ENCODE measurements at regions not wholly inside any gene's neighbourhood (a gene's known extent, or its start where the extent isn't known, plus 50 kb on each side); places are given as distances from the start of the nearest gene placed in this dataset.

DNA sequence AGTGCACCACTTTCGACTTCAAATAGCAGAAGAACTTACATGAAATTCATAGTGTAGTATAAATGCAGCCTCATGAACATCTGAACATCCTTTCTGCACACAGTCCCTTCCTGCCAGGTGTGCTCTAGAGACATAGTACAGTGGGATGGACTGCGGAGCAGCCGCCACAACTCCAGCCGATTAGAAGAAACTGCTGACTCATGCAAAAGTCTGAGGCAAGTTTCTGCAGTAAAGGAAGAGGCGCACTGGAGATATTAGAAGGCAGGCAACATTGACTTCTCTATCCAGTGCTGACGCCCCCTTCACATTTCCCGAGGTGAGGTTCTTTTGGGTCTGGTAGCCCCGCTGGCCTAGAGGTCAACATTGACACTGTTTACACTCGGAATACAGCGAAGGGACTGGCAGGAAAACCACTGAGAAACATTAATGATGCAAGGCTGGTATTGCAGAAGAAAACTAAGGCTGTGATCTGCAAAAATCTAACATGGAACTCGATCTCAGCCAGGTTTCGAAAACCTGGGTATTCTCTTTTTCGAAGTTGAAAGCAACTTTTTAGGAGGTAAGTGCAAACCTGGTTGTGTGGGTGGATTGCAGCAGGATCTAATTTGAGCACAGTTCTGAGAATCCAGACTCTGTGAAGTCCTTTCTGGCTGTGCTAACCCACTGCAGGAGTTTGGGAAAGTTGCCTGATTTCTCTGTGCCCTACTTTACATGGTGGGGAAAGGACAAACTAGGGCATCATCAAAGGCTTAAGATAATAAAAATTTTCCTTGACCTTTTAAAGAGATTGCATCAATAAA is 90.7 kb downstream of the CDC7 start:
- Histone ChIP-seq H3K27me3 (no peaks in the 10 kb centered on the region), H3K4me1 (no peaks in the 10 kb centered on the region), H3K9ac (ENCODE audit: low read depth in 2 of 2, low read length in 2 of 2) (no peak overlapping the region), H3K36me3 (no peaks in the 10 kb centered on the region), H3K4me3 (no peak overlapping the region), H3K9me3 (no peaks in the 10 kb centered on the region), H3K27ac (no peak overlapping the region)
- TF ChIP-seq, protein P1, sequence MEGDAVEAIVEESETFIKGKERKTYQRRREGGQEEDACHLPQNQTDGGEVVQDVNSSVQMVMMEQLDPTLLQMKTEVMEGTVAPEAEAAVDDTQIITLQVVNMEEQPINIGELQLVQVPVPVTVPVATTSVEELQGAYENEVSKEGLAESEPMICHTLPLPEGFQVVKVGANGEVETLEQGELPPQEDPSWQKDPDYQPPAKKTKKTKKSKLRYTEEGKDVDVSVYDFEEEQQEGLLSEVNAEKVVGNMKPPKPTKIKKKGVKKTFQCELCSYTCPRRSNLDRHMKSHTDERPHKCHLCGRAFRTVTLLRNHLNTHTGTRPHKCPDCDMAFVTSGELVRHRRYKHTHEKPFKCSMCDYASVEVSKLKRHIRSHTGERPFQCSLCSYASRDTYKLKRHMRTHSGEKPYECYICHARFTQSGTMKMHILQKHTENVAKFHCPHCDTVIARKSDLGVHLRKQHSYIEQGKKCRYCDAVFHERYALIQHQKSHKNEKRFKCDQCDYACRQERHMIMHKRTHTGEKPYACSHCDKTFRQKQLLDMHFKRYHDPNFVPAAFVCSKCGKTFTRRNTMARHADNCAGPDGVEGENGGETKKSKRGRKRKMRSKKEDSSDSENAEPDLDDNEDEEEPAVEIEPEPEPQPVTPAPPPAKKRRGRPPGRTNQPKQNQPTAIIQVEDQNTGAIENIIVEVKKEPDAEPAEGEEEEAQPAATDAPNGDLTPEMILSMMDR (IDR thresholded peaks at IDR 0.05) = no peak
- no peak for DNase-seq
- intact Hi-C loops (cut with DNase I) = no loop called here

DNA sequence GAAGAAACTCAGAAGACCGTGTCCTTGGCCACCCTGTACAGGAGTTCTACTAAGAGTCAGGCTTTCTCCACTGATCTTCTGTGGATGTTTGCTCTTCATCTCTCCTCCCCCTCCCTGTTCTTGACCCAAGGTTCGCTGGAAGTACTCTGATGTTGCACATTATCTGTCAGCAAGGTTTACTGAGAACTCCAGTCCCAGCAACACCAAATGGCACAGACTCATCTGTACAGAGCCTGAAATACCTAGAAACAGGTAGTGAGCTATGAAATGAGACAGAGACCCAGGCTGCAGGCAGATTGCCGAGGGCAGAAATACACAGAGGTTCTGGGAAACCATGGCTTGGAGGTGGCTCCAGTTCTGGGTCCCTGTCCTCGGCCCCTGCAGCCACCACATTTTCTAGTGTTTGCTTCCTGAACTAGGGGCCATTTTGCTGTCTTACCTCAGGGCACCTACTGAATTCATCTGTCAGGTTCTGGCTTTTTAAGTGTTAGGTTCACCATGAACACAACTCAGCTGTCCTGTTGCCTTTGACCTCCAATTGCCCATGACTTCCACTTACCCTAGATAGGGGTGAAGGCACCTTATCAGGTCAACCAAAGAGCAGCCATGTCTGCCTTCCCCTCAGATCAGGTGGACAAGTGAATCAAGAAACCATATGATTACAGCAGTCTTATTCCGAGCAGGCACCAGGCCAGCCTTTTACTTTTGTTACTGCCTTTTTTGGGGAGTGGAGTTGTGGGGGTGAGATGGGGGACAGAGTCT is 92.2 kb downstream of the CDC7 start:
- Histone ChIP-seq H3K9me3 (no peaks in the 10 kb centered on the region), H3K36me3 (no peaks in the 10 kb centered on the region), H3K4me3 (no peak overlapping the region), H3K4me1 (no peaks in the 10 kb centered on the region), H3K9ac (ENCODE audit: low read depth in 2 of 2, low read length in 2 of 2) (no peak overlapping the region), H3K27me3 (no peaks in the 10 kb centered on the region), H3K27ac (no peak overlapping the region)
- DNase-seq = no peak
- intact Hi-C loops (cut with DNase I) = no loop called here
- TF ChIP-seq, protein P1 (IDR thresholded peaks at IDR 0.05) = no peak

DNA sequence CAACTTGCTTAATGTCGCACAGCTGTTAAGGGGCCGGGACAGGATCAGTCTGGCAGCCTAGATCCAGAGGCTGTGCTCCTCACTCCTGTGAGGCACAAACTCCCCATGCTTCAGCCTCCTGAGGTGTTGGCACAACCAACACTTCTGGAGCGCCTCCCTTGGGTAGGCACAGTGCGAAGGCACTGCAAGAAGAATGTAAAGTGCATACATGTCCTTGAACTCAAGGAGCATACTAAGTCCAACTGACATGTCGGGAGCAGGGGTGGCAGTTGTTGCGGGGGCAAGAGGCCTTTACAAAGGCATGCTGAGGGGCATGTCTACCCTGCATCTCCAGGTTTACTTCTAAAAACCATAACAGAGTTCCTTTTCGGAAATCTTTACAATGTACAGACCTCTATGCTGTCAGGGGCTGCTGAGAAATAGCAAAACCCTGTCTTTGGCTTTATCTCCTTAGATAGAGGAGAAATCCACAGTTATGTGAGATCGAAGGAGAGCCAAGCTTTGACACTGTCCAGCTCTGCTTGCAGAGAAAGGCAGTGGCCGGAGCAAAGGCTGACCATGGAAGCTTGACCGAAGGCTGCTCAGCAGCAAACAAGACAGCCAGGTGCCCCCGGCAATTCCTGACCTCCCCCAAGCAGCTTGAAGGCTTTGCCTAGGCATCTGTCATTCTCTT is 93.9 kb downstream of the CDC7 start:
- Histone ChIP-seq H3K27ac (no peak overlapping the region), H3K9ac (ENCODE audit: low read depth in 2 of 2, low read length in 2 of 2) (no peak overlapping the region), H3K27me3 (no peaks in the 10 kb centered on the region), H3K9me3 (no peaks in the 10 kb centered on the region), H3K36me3 (no peaks in the 10 kb centered on the region), H3K4me1 (no peaks in the 10 kb centered on the region), H3K4me3 (no peak overlapping the region)
- intact Hi-C loops (cut with DNase I) = no loop called here
- DNase-seq = no peak
- TF ChIP-seq, protein P1 (IDR thresholded peaks at IDR 0.05) = no peak

DNA sequence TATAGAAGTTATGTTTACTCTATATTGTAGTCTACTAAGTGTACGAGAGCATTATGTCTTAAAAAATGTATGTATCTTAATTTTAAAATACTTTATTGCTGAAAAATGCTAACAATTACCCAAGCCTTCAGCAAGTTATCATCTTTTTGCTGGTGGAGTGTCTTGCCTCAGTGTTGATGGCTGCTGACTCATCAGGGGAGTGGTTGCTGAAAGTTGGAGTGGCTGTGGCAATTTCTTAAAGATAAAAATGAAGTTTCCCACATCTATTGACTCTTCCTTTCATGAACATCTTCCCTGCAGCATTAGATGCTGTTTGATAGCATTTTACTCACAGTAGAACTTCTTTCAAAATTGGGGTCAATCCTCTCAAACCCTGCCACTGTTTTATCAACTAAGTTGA is 95.8 kb downstream of the CDC7 start:
- Histone ChIP-seq H3K4me3 (no peak overlapping the region), H3K27ac (no peak overlapping the region), H3K4me1 (no peaks in the 10 kb centered on the region), H3K9ac (ENCODE audit: low read depth in 2 of 2, low read length in 2 of 2) (no peak overlapping the region), H3K36me3 (no peaks in the 10 kb centered on the region), H3K27me3 (no peaks in the 10 kb centered on the region), H3K9me3 (no peaks in the 10 kb centered on the region)
- DNase-seq = no peak
- TF ChIP-seq, protein P1 (IDR thresholded peaks at IDR 0.05) = no peak
- intact Hi-C loops (cut with DNase I) = no loop called here

DNA sequence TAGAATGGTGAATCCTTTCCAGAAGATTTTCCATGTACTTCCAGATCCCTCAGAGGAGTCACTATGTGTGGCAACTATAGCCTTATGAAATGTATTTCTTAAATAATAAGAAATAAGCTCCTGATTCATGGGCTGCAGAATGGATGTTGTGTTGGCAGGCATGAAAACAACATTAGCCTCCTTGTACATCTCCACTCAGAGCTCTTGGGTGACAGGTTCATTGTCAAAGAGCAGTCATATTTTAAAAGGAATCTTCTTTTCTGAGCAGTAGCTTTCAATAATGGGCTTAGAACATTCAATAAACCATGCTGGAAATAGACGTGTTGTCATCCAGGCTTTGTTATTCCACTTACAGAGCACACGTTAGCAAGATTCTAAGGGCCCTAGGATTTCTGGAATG is 96.6 kb downstream of the CDC7 start:
- Histone ChIP-seq H3K27ac (no peak overlapping the region), H3K9ac (ENCODE audit: low read depth in 2 of 2, low read length in 2 of 2) (no peak overlapping the region), H3K4me3 (no peak overlapping the region), H3K27me3 (no peaks in the 10 kb centered on the region), H3K36me3 (no peaks in the 10 kb centered on the region), H3K4me1 (no peaks in the 10 kb centered on the region), H3K9me3 (no peaks in the 10 kb centered on the region)
- TF ChIP-seq, protein P1 (IDR thresholded peaks at IDR 0.05) = no peak
- DNase-seq = no peak
- intact Hi-C loops (cut with DNase I) = no loop called here

All from colonic mucosa (tissue), 4 donors.